ENCODE measurements at regions not wholly inside any gene's neighbourhood (a gene's known extent, or its start where the extent isn't known, plus 50 kb on each side); places are given as distances from the start of the nearest gene placed in this dataset.
"Not testable (repeated sequence)": the region's sequence is repeated elsewhere in the genome, so short reads cannot be mapped to it uniquely, and the experiment has no call there.

DNA sequence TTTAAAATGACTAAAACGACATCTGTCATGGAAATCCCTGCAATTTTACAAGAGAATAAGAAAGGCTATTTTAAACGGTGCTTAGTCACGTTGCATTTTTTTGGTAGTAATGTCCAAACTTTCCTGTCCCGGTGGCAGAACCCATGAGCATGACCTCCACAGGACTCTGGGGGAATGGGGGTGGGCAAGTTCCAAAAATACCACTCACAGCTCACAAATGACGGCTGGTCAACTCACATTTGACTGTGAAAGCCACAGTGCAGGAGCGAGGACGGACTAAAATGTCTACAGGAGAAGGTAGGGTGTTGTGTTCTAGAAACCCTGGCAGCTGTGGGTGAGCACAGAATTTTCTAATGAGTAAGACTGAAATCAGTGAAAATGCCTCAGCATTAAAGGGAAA is 331.5 kb downstream of the BCL2L11 start:
- TF ChIP-seq, protein P1, sequence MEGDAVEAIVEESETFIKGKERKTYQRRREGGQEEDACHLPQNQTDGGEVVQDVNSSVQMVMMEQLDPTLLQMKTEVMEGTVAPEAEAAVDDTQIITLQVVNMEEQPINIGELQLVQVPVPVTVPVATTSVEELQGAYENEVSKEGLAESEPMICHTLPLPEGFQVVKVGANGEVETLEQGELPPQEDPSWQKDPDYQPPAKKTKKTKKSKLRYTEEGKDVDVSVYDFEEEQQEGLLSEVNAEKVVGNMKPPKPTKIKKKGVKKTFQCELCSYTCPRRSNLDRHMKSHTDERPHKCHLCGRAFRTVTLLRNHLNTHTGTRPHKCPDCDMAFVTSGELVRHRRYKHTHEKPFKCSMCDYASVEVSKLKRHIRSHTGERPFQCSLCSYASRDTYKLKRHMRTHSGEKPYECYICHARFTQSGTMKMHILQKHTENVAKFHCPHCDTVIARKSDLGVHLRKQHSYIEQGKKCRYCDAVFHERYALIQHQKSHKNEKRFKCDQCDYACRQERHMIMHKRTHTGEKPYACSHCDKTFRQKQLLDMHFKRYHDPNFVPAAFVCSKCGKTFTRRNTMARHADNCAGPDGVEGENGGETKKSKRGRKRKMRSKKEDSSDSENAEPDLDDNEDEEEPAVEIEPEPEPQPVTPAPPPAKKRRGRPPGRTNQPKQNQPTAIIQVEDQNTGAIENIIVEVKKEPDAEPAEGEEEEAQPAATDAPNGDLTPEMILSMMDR (IDR thresholded peaks at IDR 0.05; ENCODE audit: low read depth, low read length): not testable (repeated sequence)
- TF ChIP-seq EZH2phosphoT487 (IDR thresholded peaks at IDR 0.05; ENCODE audit: low read depth): not testable (repeated sequence)

Data from OCI-LY3 (cell line).